Hepatocyte (in vitro differentiated cells): ENCODE measurements at regions not wholly inside any gene's neighbourhood (a gene's known extent, or its start where the extent isn't known, plus 50 kb on each side); places are given as distances from the start of the nearest gene placed in this dataset.

Experiments
- DNase-seq: peaks from one replicate; pipeline ENCODE4 v3.0.0-alpha.2; 2016; ENCODE audit warnings: low spot score
- H2AFZ ChIP-seq: fragments of 200-600 bp; sonication (generic); 2 replicates; pipeline ENCODE4 v1.6.0; 2016; ENCODE audit warnings: antibody characterized with exemption, mild to moderate bottlenecking
- H3K27ac ChIP-seq: fragments of 200-600 bp; sonication (generic); 2 replicates; pipeline ENCODE4 v1.5.1; 2016; ENCODE audit warnings: mild to moderate bottlenecking
- H3K27me3 ChIP-seq: fragments of 200-600 bp; sonication (generic); 2 replicates; pipeline ENCODE4 v1.6.1; 2016
- H3K36me3 ChIP-seq: fragments of 200-600 bp; sonication (generic); replicated peaks from 2 replicates; pipeline ENCODE4 v1.5.1; 2016; ENCODE audit warnings: low read depth; ENCODE audit not compliant: insufficient read depth
- H3K4me1 ChIP-seq: fragments of 200-600 bp; sonication (generic); 2 replicates; pipeline ENCODE4 v1.5.1; 2016; ENCODE audit warnings: mild to moderate bottlenecking, moderate library complexity; ENCODE audit not compliant: insufficient read depth
- H3K4me2 ChIP-seq: fragments of 200-600 bp; sonication (generic); 2 replicates; pipeline ENCODE4 v1.6.0; 2016
- H3K4me3 ChIP-seq: fragments of 200-600 bp; sonication (generic); 2 replicates; pipeline ENCODE4 v1.5.1; 2016; ENCODE audit warnings: mild to moderate bottlenecking
- H3K79me2 ChIP-seq: fragments of 200-600 bp; sonication (generic); 2 replicates; pipeline ENCODE4 v1.6.0; 2017; ENCODE audit warnings: mild to moderate bottlenecking
- H3K9me2 ChIP-seq: fragments of 200-600 bp; sonication (generic); replicated peaks from 2 replicates; pipeline ENCODE4 v1.6.0; 2017; ENCODE audit warnings: mild to moderate bottlenecking; ENCODE audit not compliant: insufficient read depth
- H3K9me3 ChIP-seq: fragments of 200-600 bp; sonication (generic); 2 replicates; pipeline ENCODE4 v1.5.1; 2016; ENCODE audit warnings: low read depth, mild to moderate bottlenecking
- H4K20me1 ChIP-seq: fragments of 200-600 bp; sonication (generic); 2 replicates; pipeline ENCODE4 v1.6.0; 2016; ENCODE audit warnings: mild to moderate bottlenecking; ENCODE audit not compliant: insufficient read depth, poor library complexity, severe bottlenecking
- CTCF ChIP-seq: fragments of 200-600 bp; sonication (generic); IDR thresholded peaks from 2 replicates; pipeline ENCODE4 v1.5.1; 2016; ENCODE audit warnings: antibody characterized with exemption, mild to moderate bottlenecking; ENCODE audit not compliant: poor library complexity
- EZH2 ChIP-seq: fragments of 200-600 bp; sonication (generic); IDR thresholded peaks from 2 replicates; pipeline ENCODE4 v1.6.1; 2016; ENCODE audit warnings: antibody characterized with exemption, mild to moderate bottlenecking, borderline replicate concordance
- EZH2phosphoT487 ChIP-seq: fragments of 200-600 bp; sonication (generic); IDR thresholded peaks from one replicate; pipeline ENCODE4 v1.6.1; 2018; ENCODE audit warnings: antibody characterized with exemption, mild to moderate bottlenecking, low read depth, moderate library complexity; ENCODE audit not compliant: unreplicated experiment, severe bottlenecking
- WGBS: methylation state at CpG from one replicate; pipeline ENCODE4 v1.1.6; 2016; ENCODE audit warnings: low lambda C conversion rate; ENCODE audit errors: missing lambda C conversion rate; 5-methylcytosine and 5-hydroxymethylcytosine counted together

- Histone ChIP-seq H3K9me3 (no peaks in the 10 kb centered on the region), H3K27me3 (no peaks in the 10 kb centered on the region), H3K4me2 (no peak overlapping the region), H3K27ac (peak overlapping the region; percentile 4), H4K20me1 (no peaks in the 10 kb centered on the region), H3K9me2 (no peaks in the 10 kb centered on the region), H3K79me2 (no peaks in the 10 kb centered on the region), H2AFZ (no peak overlapping the region), H3K4me3 (no peak overlapping the region), H3K4me1 (peaks cover 16% of the 10 kb centered on the region), H3K36me3 (no peaks in the 10 kb centered on the region)
- no peak for DNase-seq
- WGBS, result 62% methylated on average over 7 of the region's 7 CpGs
- TF ChIP-seq CTCF (no peak), EZH2phosphoT487 (no peak), EZH2 (no peak)
Measured at GRCh38 chr10:30172673-30173072, 113.3 kb upstream of the JCAD start.

GRCh38 chr10:30172091-30172490 lies 112.7 kb upstream of the JCAD start:
- no peaks in the 10 kb centered on the region for H3K9me2 ChIP-seq
- no peak overlapping the region for H2AFZ ChIP-seq
- H3K79me2 ChIP-seq, result no peaks in the 10 kb centered on the region
- no peaks in the 10 kb centered on the region for H3K9me3 ChIP-seq
- H3K27me3 ChIP-seq, result no peaks in the 10 kb centered on the region
- H3K4me2 ChIP-seq, result no peak overlapping the region
- no peaks in the 10 kb centered on the region for H3K36me3 ChIP-seq
- H3K4me1 ChIP-seq, result peaks cover 10% of the 10 kb centered on the region
- TF ChIP-seq EZH2, result no peak
- TF ChIP-seq CTCF, result no peak
- TF ChIP-seq EZH2phosphoT487, result no peak
- peak overlapping the region; percentile 4 for H3K27ac ChIP-seq
- no peak for DNase-seq
- no peaks in the 10 kb centered on the region for H4K20me1 ChIP-seq
- H3K4me3 ChIP-seq, result no peak overlapping the region
- WGBS, result 59% methylated on average over 4 of the region's 4 CpGs

GRCh38 chr10:30171601-30172000 lies 112.2 kb upstream of the JCAD start:
- Histone ChIP-seq H3K4me1 (peaks cover 8% of the 10 kb centered on the region), H3K4me2 (no peak overlapping the region), H3K4me3 (no peak overlapping the region), H3K79me2 (no peaks in the 10 kb centered on the region), H3K27ac (peak overlapping the region; percentile 4), H4K20me1 (no peaks in the 10 kb centered on the region), H3K27me3 (no peaks in the 10 kb centered on the region), H2AFZ (no peak overlapping the region), H3K9me2 (no peaks in the 10 kb centered on the region), H3K36me3 (no peaks in the 10 kb centered on the region), H3K9me3 (no peaks in the 10 kb centered on the region)
- WGBS, result 35% methylated on average over 4 of the region's 4 CpGs
- TF ChIP-seq EZH2 (no peak), CTCF (no peak), EZH2phosphoT487 (no peak)
- peak; percentile 45 for DNase-seq

DNA sequence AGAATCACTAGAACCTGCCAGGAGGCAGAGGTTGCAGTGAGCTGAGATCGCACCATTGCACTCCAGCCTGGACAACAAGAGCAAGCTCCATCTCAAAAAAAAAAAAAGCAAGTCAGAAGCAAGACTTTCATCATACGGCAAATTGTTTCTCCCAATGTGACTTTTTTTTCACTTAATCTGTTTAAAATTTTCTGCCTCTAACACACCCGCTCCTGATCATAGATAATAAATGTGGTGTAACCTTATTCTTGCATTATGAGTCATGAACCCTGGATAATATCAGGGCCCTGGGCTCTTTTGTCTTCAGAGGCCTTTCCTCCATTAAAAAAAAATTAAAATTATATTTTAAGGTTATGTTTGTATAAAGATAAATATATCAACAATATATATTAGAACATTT lies 111.4 kb upstream of the JCAD start:
- no peak overlapping the region for H3K27ac ChIP-seq
- no peaks in the 10 kb centered on the region for H4K20me1 ChIP-seq
- H2AFZ ChIP-seq, result no peak overlapping the region
- no peak for TF ChIP-seq EZH2
- TF ChIP-seq EZH2phosphoT487, result no peak
- TF ChIP-seq CTCF, result no peak
- no peak overlapping the region for H3K4me2 ChIP-seq
- no peak for DNase-seq
- no peaks in the 10 kb centered on the region for H3K9me2 ChIP-seq
- no peaks in the 10 kb centered on the region for H3K27me3 ChIP-seq
- WGBS, result 82% methylated on average over 3 of the region's 3 CpGs
- H3K4me3 ChIP-seq, result no peak overlapping the region
- H3K36me3 ChIP-seq, result no peaks in the 10 kb centered on the region
- no peaks in the 10 kb centered on the region for H3K9me3 ChIP-seq
- no peaks in the 10 kb centered on the region for H3K79me2 ChIP-seq
- peaks cover 8% of the 10 kb centered on the region for H3K4me1 ChIP-seq
